Neural progenitor cell (in vitro differentiated cells): ENCODE measurements at regions not wholly inside any gene's neighbourhood (a gene's known extent, or its start where the extent isn't known, plus 50 kb on each side); places are given as distances from the start of the nearest gene placed in this dataset.
A peak's percentile ranks its signal among the peaks of the same experiment; 100 is the strongest.

Experiments used
- DNase-seq: peaks from one replicate; pipeline ENCODE4 v3.0.0-alpha.2; 2016; ENCODE audit warnings: low spot score
- H2AFZ ChIP-seq: fragments of 200-600 bp; sonication (generic); replicated peaks from 2 replicates; pipeline ENCODE4 v1.6.1; 2016; ENCODE audit warnings: antibody characterized with exemption
- H3F3A ChIP-seq: fragments of 200-600 bp; sonication (generic); 2 replicates; pipeline ENCODE4 v1.6.1; 2016; ENCODE audit warnings: antibody characterized with exemption, low read depth
- H3K27ac ChIP-seq: fragments of 200-600 bp; sonication (generic); 2 replicates; pipeline ENCODE4 v1.5.1; 2016; ENCODE audit warnings: mild to moderate bottlenecking
- H3K27me3 ChIP-seq: fragments of 200-600 bp; sonication (generic); 2 replicates; pipeline ENCODE4 v1.6.1; 2016; ENCODE audit warnings: mild to moderate bottlenecking, moderate library complexity
- H3K36me3 ChIP-seq: fragments of 200-600 bp; sonication (generic); 2 replicates; pipeline ENCODE4 v1.5.1; 2016
- H3K4me1 ChIP-seq: fragments of 200-600 bp; sonication (generic); 2 replicates; pipeline ENCODE4 v1.6.1; 2016; ENCODE audit warnings: mixed run types
- H3K4me2 ChIP-seq: fragments of 200-600 bp; sonication (generic); 2 replicates; pipeline ENCODE4 v1.6.1; 2016
- H3K4me3 ChIP-seq: fragments of 200-600 bp; sonication (generic); 2 replicates; pipeline ENCODE4 v1.5.1; 2016
- H3K79me2 ChIP-seq: fragments of 200-600 bp; sonication (generic); 2 replicates; pipeline ENCODE4 v1.6.1; 2016; ENCODE audit warnings: low read depth
- H3K9ac ChIP-seq: fragments of 200-600 bp; sonication (generic); 2 replicates; pipeline ENCODE4 v1.6.1; 2016
- H3K9me3 ChIP-seq: fragments of 200-600 bp; sonication (generic); 2 replicates; pipeline ENCODE4 v1.5.1; 2016; ENCODE audit warnings: low read depth
- H4K20me1 ChIP-seq: fragments of 200-600 bp; sonication (generic); 2 replicates; pipeline ENCODE4 v1.6.1; 2016; ENCODE audit warnings: low read depth
- H3K27ac Mint-ChIP-seq: 3 replicates; pipeline ENCODE4 v1.8.0; 2021; ENCODE audit warnings: mixed read lengths
- H3K27me3 Mint-ChIP-seq: 2 replicates; pipeline ENCODE4 v1.8.0; 2022; ENCODE audit warnings: low read depth, mild to moderate bottlenecking, inconsistent platforms, moderate library complexity, mixed read lengths; ENCODE audit not compliant: insufficient read depth
- H3K36me3 Mint-ChIP-seq: 3 replicates; pipeline ENCODE4 v1.8.0; 2021; ENCODE audit warnings: mixed read lengths
- H3K4me1 Mint-ChIP-seq: 3 replicates; pipeline ENCODE4 v1.8.0; 2021; ENCODE audit warnings: mixed read lengths
- H3K4me3 Mint-ChIP-seq: 3 replicates; pipeline ENCODE4 v1.8.0; 2021; ENCODE audit warnings: mild to moderate bottlenecking, moderate library complexity, mixed read lengths
- H3K9me3 Mint-ChIP-seq: 3 replicates; pipeline ENCODE4 v1.8.0; 2020; ENCODE audit warnings: mixed read lengths
- EZH2 ChIP-seq: fragments of 200-600 bp; sonication (generic); IDR thresholded peaks from 2 replicates; pipeline ENCODE4 v1.6.1; 2017; ENCODE audit warnings: antibody characterized with exemption, mild to moderate bottlenecking, moderate library complexity
- EZH2phosphoT487 ChIP-seq: fragments of 200-600 bp; sonication (generic); IDR thresholded peaks from 2 replicates; pipeline ENCODE4 v1.6.1; 2017; ENCODE audit warnings: antibody characterized with exemption
- TF ChIP-seq, protein P1 (sequence below): fragments of 200-600 bp; sonication (generic); IDR thresholded peaks from 2 replicates; pipeline ENCODE4 v1.5.1; 2017; ENCODE audit warnings: antibody characterized with exemption, mild to moderate bottlenecking

GRCh38 chr6:120200853-120201252 lies 851.3 kb upstream of the MAN1A1 start:
- Mint-ChIP-seq H3K27me3 (no peaks in the 10 kb centered on the region), H3K4me3 (no peak overlapping the region), H3K36me3 (no peaks in the 10 kb centered on the region), H3K4me1 (no peaks in the 10 kb centered on the region), H3K27ac (no peak overlapping the region), H3K9me3 (no peaks in the 10 kb centered on the region)
- Histone ChIP-seq H3K4me1 (no peaks in the 10 kb centered on the region), H3K9me3 (no peaks in the 10 kb centered on the region), H3K27me3 (no peaks in the 10 kb centered on the region), H2AFZ (no peak overlapping the region), H3K9ac (no peak overlapping the region), H3K79me2 (no peaks in the 10 kb centered on the region), H3K4me2 (no peak overlapping the region), H3K4me3 (no peak overlapping the region), H3K27ac (no peak overlapping the region), H3K36me3 (no peaks in the 10 kb centered on the region), H3F3A (no peaks in the 10 kb centered on the region), H4K20me1 (no peaks in the 10 kb centered on the region)
- TF ChIP-seq EZH2: no peak
- no peak for DNase-seq

DNA sequence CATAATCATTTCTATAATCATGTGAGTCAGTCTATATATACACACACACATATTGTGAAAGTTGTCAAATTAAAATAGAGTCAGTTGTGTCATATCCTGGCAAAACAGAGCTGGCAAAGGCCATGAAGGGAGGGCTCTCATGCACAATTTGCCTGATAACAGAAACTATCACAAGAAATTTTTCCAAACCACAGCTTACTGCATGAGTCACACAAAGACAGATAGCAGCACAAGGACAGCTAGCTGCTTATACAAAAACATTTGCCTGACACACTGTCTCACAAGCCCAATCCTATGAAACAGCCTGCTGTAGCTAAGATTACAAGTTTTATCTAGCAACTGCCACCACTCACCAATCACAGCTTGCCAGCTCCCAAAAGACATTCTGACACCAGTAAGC lies 848.5 kb upstream of the MAN1A1 start:
- Mint-ChIP-seq H3K36me3 (no peaks in the 10 kb centered on the region), H3K4me1 (no peaks in the 10 kb centered on the region), H3K27me3 (no peaks in the 10 kb centered on the region), H3K9me3 (no peaks in the 10 kb centered on the region), H3K27ac (no peak overlapping the region), H3K4me3 (no peak overlapping the region)
- Histone ChIP-seq H3K9me3 (no peaks in the 10 kb centered on the region), H3K27ac (no peak overlapping the region), H3K4me2 (no peak overlapping the region), H2AFZ (no peak overlapping the region), H3K4me3 (no peak overlapping the region), H3K36me3 (no peaks in the 10 kb centered on the region), H3K4me1 (no peaks in the 10 kb centered on the region), H3K79me2 (no peaks in the 10 kb centered on the region), H3K9ac (no peak overlapping the region), H4K20me1 (no peaks in the 10 kb centered on the region), H3K27me3 (no peaks in the 10 kb centered on the region), H3F3A (no peaks in the 10 kb centered on the region)
- peak; percentile 24 for DNase-seq
- TF ChIP-seq EZH2phosphoT487 (no peak), EZH2 (no peak)
- TF ChIP-seq, protein P1, sequence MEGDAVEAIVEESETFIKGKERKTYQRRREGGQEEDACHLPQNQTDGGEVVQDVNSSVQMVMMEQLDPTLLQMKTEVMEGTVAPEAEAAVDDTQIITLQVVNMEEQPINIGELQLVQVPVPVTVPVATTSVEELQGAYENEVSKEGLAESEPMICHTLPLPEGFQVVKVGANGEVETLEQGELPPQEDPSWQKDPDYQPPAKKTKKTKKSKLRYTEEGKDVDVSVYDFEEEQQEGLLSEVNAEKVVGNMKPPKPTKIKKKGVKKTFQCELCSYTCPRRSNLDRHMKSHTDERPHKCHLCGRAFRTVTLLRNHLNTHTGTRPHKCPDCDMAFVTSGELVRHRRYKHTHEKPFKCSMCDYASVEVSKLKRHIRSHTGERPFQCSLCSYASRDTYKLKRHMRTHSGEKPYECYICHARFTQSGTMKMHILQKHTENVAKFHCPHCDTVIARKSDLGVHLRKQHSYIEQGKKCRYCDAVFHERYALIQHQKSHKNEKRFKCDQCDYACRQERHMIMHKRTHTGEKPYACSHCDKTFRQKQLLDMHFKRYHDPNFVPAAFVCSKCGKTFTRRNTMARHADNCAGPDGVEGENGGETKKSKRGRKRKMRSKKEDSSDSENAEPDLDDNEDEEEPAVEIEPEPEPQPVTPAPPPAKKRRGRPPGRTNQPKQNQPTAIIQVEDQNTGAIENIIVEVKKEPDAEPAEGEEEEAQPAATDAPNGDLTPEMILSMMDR: no peak

- Mint-ChIP-seq H3K4me1 (no peaks in the 10 kb centered on the region), H3K4me3 (no peak overlapping the region)
Observed at GRCh38 chr6:120186080-120186479, 836.5 kb upstream of the MAN1A1 start.

GRCh38 chr6:120173250-120173649 lies 823.7 kb upstream of the MAN1A1 start:
- no peak overlapping the region for H3K27ac Mint-ChIP-seq

More at GRCh38 chr6:120186080-120186479, 836.5 kb upstream of the MAN1A1 start:
- Mint-ChIP-seq H3K27me3 (peaks cover 2% of the 10 kb centered on the region), H3K36me3 (no peaks in the 10 kb centered on the region), H3K9me3 (no peaks in the 10 kb centered on the region), H3K27ac (no peak overlapping the region)
- TF ChIP-seq EZH2: no peak
- no peak for TF ChIP-seq EZH2phosphoT487
- TF ChIP-seq, protein P1: no peak
- Histone ChIP-seq H3K9ac (no peak overlapping the region), H3K9me3 (no peaks in the 10 kb centered on the region), H3K4me1 (no peaks in the 10 kb centered on the region), H4K20me1 (no peaks in the 10 kb centered on the region), H3F3A (no peaks in the 10 kb centered on the region), H3K4me3 (no peak overlapping the region), H2AFZ (no peak overlapping the region), H3K27me3 (no peaks in the 10 kb centered on the region), H3K27ac (no peak overlapping the region), H3K36me3 (no peaks in the 10 kb centered on the region), H3K4me2 (no peak overlapping the region), H3K79me2 (no peaks in the 10 kb centered on the region)
- DNase-seq: no peak

More at GRCh38 chr6:120173250-120173649, 823.7 kb upstream of the MAN1A1 start:
- Mint-ChIP-seq H3K27me3 (no peaks in the 10 kb centered on the region), H3K4me1 (no peaks in the 10 kb centered on the region), H3K36me3 (no peaks in the 10 kb centered on the region), H3K9me3 (no peaks in the 10 kb centered on the region), H3K4me3 (no peak overlapping the region)
- no peaks in the 10 kb centered on the region for H3K27me3 ChIP-seq
- H3K27ac ChIP-seq: no peak overlapping the region
- no peaks in the 10 kb centered on the region for H3K4me1 ChIP-seq
- H3K4me2 ChIP-seq: no peak overlapping the region
- no peak overlapping the region for H3K4me3 ChIP-seq
- peak overlapping the region; percentile 66 for H2AFZ ChIP-seq
- TF ChIP-seq EZH2 (no peak), EZH2phosphoT487 (no peak)
- TF ChIP-seq, protein P1: no peak
- no peaks in the 10 kb centered on the region for H3F3A ChIP-seq
- no peaks in the 10 kb centered on the region for H3K9me3 ChIP-seq
- H3K9ac ChIP-seq: no peak overlapping the region
- no peak for DNase-seq
- no peaks in the 10 kb centered on the region for H3K36me3 ChIP-seq
- H4K20me1 ChIP-seq: no peaks in the 10 kb centered on the region
- H3K79me2 ChIP-seq: no peaks in the 10 kb centered on the region
